DMS114 treated with DMSO at 0.1 percent for 48 hours (cell line): ENCODE measurements at regions not wholly inside any gene's neighbourhood (a gene's known extent, or its start where the extent isn't known, plus 50 kb on each side); places are given as distances from the start of the nearest gene placed in this dataset.

Experiments
- DNase-seq: peaks from one replicate; lab custom pipeline; 2025; ENCODE audit not compliant: unreplicated experiment; lab: John Stamatoyannopoulos, UW

DNA sequence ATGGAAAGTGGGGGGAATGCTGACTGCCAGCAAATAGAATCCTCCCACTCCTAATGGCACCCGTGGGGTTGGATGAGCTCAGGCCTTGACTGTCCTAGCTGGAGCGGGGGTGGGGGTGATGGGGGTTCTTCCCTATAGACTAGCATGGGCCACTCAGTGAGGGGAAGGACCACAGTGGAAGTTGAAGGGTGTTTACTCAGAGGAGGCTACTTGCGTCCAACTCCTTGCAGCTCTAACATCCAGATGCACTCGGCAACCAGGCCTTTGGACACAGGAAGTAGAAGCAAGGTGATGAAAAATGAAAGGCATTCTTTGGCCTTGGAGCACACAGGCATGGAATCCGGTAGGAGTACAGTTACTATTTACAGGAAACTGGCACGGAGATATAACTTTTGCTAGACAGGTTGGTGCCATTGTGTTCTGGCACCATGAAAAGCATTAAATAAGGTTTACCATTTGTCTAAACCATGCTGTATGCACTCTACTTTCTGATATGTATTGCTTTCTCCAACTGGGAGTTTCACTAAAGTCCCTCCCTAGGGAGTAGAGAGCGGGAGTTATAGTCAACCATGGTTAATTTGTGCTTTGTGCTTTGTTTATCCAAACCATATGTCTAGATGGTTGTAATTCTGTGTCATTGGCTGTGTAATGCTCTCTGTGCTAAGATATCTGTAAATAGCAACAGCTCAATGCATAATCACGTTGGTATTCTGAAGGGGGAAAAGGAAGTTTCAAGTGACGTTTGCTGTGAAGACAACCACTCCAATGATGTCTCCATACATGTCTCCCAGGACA is 125.3 kb downstream of the TSHZ3 start:
- DNase-seq: no peak

DNA sequence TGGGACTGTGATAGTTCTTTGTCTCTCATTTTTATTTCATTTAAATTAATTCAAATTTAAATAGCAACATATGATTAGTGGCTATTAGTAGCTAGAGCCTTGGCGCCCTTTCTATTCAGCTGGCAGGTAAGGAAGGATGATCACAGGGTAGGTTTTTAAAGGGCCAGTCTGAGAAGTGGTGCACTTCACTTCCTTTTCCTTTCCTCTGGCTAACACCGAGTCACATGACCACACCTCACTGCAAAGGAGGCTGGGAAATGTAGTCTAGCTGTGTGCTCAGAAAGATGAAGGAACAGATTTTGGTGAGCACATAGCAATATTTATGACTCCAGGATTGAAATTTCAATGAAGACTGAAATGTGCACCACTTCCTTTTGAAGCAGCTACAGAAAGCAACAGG is 128.7 kb downstream of the TSHZ3 start:
- DNase-seq: peak; percentile 15

DNA sequence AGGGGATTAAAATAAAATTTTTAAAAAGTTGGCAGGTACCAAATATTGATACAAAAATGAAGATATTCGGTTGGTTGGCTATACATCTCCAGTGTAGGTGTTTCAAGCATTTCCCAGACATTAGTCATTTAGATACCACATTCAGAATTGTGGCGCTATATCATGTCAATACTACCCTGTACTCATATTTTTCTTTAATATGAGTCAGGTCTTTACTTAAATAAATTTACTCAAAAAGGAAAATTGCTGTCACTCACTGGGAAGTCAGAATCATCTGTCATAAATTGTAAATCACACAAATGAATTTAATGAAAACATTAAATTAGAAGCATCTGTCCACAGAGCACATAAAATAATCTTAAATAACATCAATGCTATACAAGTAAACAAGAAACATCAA is 134.2 kb downstream of the TSHZ3 start:
- no peak for DNase-seq

DNA sequence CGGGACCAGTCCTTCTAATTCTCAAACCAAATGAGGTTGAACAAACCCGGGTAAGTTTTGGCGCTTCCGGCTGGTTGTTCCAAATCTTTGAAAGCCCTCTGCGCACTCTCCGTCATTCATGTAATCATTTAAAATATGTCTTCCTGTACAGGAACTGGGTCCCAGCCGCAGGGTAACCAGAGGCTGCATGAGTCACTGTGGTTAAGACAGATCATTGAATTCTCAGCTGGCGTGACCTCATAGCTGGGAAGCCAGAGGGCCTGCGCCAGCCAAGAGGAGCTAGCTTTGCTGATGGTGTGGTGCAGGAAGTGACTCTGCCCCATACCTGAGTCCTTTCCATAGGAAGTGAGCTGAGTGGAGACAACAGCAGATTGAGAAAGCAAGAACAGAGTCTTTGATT is 135.2 kb downstream of the TSHZ3 start:
- no peak for DNase-seq

DNA sequence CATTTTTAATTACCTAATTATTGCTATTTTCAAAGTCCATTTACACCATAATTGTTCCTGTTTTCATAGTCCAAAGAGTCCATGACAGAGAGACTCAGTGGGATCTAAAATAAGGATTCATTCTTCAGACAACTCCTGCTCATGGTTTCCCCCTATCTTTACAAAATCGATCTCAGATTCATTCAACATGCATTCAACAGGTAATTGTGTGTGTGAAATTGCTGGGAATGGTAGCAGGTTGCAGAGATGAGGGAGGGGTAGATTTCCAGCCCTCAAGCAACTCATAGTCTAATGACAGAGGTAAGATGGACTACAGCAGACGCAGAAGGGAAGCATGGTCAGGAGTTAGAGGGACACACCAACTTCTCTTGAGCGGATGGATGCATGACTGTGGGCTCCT is 138.1 kb downstream of the TSHZ3 start:
- no peak for DNase-seq

DNA sequence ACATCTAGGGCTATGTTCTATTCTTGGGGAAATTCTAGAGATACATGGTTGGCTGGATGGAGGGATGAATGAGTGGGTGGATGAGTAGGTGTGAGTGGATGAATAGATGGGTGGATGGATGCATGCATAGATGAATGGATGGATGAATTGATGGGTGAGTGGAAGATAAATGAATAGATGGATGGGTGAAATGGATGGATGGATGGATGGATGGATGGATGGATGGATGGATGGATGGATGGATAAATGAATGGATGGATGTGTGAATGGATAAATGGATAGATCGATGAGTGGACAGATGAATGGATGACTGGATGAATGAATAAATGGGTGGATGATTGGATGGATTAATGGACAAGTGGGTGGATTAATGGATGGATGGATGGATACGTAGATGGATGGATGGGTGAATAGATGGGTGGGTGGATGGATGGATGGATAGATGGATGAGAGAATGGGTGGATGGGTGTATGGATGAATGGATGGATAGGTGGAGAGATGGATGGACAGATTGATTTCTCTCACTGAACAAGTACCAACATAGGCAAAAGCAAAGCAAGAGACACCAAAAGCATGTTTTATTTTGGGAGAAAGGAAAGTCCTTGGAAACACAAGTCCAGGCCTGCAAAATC is 143.2 kb downstream of the TSHZ3 start:
- no peak for DNase-seq

DNA sequence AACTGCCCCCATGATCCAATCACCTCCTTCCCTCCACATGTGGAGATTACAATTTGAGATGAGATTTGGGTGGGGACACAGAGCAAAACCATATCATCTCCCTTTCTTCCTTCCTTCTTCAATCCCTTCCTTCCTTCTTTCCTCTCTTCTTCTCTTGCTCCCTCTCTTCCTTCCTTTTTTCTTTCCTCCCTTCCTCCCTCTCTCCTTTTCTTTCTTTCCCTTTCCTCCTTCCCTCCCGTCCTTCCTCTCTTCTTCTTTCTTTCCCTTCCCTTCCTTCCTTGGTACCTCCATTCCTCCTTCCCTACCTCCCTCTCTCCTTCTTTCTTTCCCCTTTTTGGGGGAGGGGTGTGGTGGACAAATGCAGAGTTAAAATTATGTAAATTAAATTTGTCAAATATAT is 145.1 kb downstream of the TSHZ3 start:
- no peak for DNase-seq

DNA sequence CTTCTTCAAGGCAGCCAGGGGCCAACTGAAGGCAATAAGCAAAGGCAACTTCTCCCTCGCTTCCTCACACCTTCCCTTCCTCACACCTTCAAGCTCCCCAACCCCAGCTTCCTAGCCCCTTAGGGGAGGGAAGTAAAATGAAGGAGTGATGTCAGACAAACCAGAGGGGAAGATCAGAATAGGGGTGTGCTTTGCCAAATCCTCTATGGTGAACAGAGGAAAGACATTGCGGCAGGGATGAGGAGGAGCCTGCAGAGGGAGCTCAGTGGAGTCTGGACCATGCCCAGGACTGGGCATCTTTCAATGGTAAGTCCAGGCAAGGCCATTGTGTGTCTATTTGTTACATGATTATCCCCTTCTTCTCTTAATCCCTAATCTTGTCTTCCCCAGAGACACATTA is 164.0 kb downstream of the TSHZ3 start:
- no peak for DNase-seq

DNA sequence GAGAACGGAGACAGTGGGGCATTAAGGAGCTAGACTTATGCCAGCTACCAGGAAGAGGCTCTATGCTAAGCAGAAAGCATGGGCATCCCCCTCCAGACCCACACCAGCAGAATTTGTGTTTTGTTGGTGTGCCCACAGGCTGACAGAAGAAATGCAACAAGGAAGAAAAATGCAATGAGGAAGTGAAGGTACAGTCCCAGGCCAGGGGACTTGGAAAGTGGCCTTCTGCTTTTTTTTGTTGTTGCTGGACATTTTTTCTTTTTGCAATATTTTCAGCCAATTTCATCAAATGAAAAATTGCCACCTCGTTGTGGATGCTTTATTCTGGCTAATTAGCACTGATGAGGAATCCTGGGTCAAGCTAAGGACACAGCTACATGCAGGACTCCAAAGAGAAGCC is 167.7 kb downstream of the TSHZ3 start:
- DNase-seq: no peak

DNA sequence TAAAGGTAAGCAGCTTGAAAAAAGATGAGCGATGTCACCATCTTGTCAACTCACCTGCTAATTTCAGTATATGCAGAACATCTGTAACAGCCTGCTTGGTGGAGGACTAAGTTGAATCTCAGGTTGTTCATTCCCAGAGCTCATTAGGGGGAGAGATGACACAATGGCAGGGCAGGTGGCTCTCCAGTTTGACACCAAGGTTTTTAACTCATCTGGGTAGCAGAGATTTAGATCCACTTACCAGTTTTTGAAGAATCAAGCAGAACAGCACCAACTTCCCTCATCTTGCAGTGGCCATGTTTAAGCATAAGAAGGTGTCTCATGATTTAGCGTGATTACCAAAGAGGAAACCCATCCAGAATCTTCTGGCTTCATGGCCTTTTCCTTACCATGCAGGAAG is 168.3 kb downstream of the TSHZ3 start:
- no peak for DNase-seq

DNA sequence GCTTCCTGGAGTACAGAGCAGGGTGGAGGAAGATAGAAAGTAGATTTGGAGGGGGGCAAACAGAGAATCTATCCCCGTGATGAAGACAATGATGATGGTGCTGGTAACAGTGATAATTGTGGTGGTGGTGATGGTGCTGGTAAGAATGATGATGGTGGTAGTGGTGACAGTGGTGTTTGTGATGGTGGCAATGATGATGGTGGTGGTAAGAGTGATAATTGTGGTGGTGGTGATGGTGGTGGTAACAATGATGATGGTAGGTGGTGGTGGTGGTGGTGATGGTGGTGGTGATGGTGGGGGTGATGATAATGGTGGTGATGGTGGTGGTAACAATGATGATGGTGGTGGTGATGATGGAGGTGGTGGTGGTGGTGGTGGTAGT is 169.8 kb downstream of the TSHZ3 start:
- no peak for DNase-seq

DNA sequence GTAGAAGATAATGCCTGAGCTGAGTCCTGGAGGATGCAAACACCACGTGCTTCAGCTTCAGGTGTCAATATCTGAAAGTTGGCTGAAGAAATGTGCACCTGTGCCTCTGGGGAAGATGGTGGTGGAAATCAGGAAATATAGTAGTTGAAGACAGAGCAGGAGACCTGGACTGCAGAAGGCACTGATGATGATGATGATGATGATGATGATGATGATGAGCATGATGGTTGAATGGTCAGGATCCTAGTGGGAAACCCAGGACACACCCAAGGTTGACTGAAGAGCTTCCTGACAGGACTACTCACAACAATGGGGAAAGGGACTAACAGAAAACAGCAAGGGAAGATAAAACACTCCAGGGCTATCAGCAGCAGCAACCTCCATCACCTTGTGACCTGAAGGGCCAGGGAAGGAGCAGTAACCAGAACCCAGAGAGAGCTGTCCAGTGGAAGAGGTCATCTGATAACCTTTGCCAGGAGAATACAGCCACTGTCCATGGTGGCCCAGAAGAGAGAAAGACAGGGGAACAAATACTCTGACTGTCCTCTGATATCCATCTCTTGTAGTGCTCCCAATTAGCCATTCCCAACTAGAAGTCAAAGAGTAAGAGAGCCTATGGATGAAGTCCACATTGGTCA is 170.3 kb downstream of the TSHZ3 start:
- no peak for DNase-seq

DNA sequence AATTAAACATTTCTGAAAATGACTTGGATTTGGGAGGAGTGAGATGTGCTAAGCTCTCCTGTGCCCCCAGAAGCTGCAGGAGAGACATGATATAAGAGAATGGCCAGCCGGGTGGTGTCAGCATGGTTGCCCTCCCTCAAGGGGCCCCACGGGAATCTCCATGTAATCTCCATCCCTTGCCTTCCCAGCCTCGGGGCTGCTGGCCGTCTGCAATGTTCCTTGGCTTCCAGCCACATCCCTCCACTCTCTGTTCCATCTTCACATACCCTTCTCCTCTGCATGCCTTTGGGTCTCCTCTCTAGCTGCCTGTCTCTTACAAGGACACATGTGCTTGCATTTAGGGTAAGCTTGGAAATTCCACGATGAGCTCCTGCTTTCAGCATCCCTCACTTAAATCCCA is 172.0 kb downstream of the TSHZ3 start:
- DNase-seq: no peak

DNA sequence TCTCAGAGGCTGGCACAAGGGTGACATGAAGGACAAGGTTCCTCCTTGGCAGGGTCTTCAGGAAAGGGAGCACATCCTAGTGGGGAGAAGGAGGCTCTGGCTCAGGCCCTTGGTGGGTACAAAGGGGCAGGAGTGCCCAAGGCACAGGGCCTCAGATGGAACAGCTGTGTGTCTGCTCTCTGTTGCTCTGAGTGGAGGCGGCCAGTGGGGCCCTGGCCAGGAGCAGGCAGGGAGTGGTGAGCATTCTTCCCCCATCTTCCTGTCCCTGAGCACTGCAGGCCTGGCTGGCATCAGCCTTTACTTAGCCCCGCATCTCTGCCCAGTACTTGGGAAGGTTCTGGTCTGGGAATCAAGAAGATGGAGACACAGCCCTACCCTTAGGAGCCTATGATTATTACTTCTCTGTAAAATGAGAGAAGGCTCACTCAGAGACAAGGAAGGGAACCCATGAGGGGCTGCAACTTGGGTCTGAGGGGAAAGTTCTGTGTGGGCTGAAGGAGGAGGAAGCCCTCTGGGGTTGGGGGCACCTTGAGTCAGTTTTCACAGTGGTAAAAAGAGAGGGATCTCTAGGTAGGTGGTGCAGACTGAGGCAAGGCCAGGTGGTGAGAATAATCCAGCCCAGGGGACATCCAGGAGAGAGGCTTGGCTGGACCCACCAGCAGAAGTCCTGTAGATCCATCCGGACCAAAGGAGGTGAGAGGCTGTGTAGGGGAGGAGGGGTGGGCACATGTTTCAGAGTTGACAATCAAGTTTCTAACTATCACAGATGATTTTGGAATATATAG is 173.5 kb downstream of the TSHZ3 start:
- no peak for DNase-seq

DNA sequence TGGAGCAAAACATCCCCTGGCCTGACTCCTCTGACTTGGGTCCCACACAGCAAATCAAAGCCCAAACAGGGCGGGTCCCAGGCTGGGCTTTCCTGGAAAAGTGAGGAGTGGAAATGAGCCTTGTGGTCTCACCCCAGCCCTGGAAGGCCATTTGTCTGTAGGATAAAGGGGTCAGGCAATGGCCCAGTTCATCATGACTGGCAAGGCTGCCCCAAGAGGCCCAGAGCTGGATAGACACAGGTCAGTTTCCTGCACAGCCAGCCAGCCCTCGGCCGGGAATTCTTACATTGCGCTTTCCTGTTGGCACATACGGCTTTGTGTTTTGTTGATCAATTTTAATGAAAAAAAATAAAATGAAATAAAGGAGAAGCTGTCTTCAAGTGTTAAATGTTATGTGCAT is 174.3 kb downstream of the TSHZ3 start:
- no peak for DNase-seq

DNA sequence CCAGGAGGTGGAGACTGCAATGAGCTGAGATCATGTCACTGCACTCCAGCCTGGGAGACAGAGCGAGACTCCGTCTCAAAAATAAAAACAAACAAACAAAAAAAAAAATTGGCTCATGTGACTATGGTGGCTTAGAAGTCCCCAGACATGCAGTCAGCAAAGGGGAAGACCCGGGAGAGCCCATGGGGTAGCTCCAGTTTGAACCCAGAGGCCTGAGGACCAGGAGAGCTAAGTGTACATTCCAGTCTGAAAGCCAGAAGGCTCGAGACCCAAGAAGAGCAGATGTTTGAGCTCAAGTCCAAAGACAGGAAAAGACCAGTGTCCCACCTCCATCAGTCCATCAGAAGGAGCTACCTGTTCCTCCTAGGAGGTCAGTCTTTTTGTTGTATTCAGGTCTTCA is 175.2 kb downstream of the TSHZ3 start:
- no peak for DNase-seq

DNA sequence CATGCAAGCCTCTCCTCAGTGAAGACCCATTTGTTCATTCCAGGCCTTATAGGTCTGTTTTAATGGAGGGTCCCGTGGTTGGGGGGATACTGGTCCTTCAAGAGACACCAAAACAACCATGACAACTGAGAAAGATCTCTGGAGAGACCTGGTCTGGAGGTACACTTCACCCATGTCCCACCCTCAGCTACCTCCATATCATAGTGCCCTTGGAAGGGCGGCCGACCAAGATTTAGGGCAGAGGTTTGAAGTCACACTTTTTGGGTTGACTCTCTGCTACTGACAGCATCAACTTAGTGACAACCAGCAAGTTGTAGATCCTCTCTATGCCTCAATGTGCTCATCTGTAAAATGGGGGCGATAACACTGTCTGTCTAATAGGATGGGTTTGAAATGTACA is 177.3 kb downstream of the TSHZ3 start:
- DNase-seq: no peak

DNA sequence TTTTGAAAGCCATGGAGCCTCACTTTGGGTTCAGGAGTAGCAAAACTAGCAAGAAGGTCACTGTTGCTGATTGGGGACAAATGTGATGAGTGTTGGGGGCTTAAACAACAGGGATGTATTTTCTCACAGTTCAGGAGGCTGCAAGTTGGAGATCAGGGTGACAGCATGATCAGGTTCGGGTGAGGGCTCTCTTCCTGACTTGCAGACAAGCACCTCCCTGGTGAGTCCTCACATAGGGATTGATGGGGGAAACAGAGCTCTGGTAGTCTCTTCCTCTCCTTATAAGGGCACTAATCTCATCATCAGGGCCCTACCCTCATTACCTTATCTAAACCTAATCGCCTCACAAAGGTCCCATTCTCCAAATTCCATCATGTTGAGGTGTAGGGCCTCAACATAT is 179.2 kb downstream of the TSHZ3 start:
- DNase-seq: no peak

DNA sequence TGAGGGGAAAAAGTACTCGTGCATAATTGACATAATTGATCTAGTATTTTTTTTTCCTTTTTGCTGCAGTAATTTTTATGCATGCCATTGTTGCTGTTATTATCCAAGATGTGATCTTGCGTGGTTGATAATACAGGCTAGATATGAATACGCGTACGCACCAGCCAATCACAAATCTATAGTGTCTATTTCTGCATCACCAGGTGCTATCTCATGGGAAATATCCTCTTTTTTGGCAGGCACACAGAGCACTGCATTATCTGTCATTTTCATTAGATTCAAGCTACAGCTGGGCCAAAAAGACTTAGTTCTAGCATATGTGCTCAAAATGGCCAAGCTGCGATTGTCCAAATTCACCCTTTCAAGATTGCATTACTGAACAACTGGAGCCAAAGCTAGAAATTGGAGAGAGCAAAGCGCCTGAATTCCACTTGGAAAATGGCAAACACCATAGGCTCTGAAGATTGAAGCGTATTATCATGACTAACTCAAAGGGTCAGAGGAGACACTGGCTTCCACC is 181.1 kb downstream of the TSHZ3 start:
- DNase-seq: no peak

DNA sequence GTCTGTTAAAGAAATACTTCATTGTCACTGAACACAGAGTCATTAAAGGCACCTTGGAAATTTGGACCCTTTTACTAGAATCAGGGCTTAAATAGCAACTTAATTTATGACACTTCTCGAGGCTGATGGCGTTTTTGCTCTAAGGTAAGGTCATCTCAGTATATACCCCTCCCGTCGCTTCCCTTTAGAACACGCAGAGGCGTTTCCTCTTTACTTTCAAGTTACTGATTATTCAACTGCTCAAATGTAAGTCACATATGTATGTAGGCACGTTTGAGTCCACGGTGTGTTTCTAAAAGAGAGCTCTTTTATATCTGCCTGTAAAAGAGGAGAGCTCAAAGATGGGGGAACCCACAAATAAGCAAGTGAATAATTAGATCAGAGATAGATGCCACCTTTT is 181.5 kb downstream of the TSHZ3 start:
- DNase-seq: no peak

DNA sequence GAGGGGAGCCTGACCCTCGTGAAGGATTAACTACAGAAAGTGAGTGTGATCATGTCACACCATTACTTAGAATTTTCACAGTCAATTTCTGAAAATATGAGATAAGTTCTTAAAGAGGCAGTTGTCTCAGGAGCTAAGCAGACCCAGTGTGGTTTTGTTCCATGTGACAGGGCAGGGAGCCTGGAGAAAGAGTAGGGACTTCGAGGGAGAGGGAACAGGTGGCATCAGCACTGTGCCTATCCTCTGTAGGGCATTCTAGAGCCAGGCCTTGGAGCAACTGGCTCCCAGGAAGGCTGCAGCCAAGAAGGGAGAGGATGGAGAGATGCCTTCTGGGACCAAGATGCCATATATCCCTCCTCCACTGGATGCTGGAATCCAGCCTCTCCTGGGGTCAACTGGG is 183.0 kb downstream of the TSHZ3 start:
- no peak for DNase-seq
